ENCODE measurements at regions not wholly inside any gene's neighbourhood (a gene's known extent, or its start where the extent isn't known, plus 50 kb on each side); places are given as distances from the start of the nearest gene placed in this dataset.

DNA sequence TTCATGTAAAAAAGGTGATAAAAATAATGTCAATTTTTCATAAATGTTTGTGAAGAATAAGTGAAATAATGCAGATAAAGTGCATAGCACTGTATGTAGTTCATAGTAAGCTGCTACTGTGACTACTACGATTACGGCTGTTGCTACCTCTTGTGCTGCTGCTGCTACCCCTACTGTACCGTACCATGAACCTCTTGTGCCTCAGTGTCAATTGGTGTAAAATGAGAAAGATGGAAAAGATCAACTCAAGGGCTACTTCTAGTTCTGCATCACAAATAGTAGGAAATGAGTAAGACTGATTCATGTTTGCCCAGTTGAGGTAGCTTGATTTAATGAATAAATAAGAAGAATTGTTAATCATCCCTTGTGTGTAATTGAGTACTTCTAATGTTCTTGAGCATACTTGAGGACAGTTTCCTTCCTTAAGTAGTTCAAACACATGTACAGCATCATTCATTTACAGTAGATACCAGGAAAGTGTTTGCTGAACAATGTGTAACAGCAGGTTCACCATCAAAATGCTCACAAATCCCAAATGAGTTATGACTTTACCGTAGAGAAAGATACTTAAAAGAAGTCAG lies 200.0 kb upstream of the ATP10B start:
- no peak overlapping the region for H3K4me3 ChIP-seq (ENCODE audit: low read depth, low read length)
- TF ChIP-seq, protein P1, sequence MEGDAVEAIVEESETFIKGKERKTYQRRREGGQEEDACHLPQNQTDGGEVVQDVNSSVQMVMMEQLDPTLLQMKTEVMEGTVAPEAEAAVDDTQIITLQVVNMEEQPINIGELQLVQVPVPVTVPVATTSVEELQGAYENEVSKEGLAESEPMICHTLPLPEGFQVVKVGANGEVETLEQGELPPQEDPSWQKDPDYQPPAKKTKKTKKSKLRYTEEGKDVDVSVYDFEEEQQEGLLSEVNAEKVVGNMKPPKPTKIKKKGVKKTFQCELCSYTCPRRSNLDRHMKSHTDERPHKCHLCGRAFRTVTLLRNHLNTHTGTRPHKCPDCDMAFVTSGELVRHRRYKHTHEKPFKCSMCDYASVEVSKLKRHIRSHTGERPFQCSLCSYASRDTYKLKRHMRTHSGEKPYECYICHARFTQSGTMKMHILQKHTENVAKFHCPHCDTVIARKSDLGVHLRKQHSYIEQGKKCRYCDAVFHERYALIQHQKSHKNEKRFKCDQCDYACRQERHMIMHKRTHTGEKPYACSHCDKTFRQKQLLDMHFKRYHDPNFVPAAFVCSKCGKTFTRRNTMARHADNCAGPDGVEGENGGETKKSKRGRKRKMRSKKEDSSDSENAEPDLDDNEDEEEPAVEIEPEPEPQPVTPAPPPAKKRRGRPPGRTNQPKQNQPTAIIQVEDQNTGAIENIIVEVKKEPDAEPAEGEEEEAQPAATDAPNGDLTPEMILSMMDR (IDR thresholded peaks at IDR 0.05; ENCODE audit: low read depth, low read length, missing control alignments), result no peak
- DNase-seq (ENCODE audit: low read depth), result no peak

DNA sequence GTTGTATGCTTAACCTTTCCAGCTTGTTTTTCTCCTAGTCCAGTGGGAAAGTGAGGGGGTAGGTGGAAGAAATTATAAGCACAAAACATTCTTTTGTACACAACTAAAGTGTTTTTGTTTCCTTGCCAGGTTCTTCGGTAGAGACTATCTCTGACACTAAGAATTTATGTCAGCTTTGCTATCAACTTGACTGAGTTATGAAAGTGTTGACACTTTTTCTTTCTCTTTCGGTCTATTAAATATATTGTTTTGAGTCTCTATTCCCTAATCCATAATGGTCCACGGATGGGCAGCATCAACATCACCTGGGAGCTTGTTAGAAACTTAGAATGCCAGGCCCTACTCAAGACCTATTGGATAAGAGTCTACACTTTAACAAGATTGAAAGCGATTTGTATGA lies 195.0 kb upstream of the ATP10B start:
- TF ChIP-seq, protein P1 (IDR thresholded peaks at IDR 0.05; ENCODE audit: low read depth, low read length, missing control alignments), result no peak
- no peak for DNase-seq (ENCODE audit: low read depth)
- H3K4me3 ChIP-seq (ENCODE audit: low read depth, low read length), result no peak overlapping the region

DNA sequence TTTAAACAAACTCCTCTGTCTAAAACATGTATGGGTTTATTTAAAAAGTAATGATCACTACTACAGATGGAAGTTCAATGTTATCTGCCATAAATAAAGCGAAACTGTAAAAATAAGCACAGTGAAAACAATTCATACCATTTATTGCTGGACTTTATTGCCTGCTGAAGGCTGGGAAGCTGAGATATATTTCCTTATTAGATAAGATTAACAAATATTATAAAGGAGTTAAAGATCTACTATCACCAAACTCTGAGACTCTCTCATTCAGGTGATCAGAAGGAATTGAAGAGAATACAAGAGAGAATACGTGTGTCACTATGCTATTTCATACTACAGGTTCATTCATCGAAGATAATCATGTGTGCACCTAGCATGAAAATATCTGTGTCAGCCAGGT lies 190.9 kb upstream of the ATP10B start:
- DNase-seq (ENCODE audit: low read depth), result no peak
- H3K4me3 ChIP-seq (ENCODE audit: low read depth, low read length), result no peak overlapping the region
- TF ChIP-seq, protein P1 (IDR thresholded peaks at IDR 0.05; ENCODE audit: low read depth, low read length, missing control alignments), result no peak

DNA sequence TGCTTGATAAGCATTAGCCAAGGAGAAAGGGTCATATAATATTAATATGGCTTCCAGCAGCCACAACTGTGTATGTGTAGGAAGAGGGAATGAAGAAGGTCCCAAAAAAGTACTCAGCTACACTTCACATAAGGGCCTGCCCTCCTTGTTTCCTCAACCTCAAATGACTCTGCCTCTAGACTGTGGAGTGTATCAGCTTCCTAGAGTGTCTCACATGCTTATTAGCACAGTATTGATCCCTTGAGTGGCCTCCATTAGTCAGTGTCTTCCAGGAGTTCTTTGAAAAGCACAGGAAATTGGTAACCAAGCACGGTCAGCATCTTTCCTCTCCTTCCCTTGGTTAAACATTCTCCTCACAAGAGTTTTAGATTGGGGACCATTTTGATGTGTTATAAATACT lies 190.4 kb upstream of the ATP10B start:
- no peak for DNase-seq (ENCODE audit: low read depth)
- TF ChIP-seq, protein P1 (IDR thresholded peaks at IDR 0.05; ENCODE audit: low read depth, low read length, missing control alignments), result no peak
- H3K4me3 ChIP-seq (ENCODE audit: low read depth, low read length), result no peak overlapping the region

DNA sequence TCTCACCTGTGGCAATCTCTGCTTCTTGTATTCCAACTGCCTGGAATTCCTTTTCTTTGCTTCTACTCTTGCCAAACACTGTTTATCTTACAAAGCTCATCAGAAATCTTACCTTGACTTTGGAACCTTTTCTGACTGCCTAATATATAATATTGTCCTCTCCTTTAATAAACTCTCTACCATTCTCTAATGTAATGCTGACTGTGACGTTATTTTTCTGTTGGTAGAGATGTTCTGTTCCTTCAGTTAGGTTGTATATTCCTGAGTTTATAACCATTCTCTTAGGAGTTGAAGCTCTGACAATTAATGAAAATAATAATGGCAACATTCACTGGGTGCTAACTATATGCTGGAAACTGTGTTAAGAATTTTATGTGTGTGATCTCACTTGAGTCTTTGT lies 188.8 kb upstream of the ATP10B start:
- no peak for DNase-seq (ENCODE audit: low read depth)
- TF ChIP-seq, protein P1 (IDR thresholded peaks at IDR 0.05; ENCODE audit: low read depth, low read length, missing control alignments), result no peak

DNA sequence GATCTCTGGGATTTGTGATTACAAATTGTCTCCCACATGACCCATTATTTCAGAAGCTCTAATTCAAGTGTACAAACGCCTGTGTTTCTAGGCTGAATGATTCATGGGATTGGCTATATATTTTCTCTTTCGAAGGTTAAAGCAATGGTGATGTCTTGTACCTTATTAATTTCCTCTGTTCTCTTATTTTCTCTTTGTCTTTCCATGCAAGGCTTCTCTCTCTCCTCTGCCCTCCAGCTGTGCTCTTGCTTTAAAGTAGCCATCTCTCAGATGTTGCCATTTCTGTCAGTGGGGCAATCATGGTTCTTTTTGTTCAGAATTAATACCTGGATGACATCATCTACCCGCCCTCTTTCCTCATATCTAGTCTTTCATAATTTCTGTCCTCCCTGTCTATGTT lies 184.3 kb upstream of the ATP10B start:
- H3K4me3 ChIP-seq (ENCODE audit: low read depth, low read length), result no peak overlapping the region
- TF ChIP-seq, protein P1 (IDR thresholded peaks at IDR 0.05; ENCODE audit: low read depth, low read length, missing control alignments), result no peak
- DNase-seq (ENCODE audit: low read depth), result no peak

More for the DNA sequence above, 188.8 kb upstream of the ATP10B start:
- H3K4me3 ChIP-seq (ENCODE audit: low read depth, low read length), result no peak overlapping the region

DNA sequence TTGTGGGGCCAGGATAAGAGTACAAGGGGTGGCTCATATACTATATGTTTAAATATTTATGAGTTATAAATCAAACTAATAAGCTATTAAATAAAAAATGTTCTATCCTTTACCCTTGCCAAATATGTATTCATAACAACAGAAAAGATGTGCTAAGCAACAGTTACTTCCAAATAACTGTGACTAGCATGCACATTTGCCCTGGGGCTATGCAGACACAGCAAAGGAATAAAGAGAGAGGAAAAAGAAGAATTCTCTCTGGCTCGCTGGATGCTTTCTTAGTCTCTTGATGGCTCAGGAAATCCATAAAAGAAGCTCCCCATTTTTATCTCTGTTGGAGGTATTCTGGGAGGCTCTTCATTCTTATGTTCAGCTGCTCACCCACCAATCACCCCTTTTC lies 182.4 kb upstream of the ATP10B start:
- no peak overlapping the region for H3K4me3 ChIP-seq (ENCODE audit: low read depth, low read length)
- TF ChIP-seq, protein P1 (IDR thresholded peaks at IDR 0.05; ENCODE audit: low read depth, low read length, missing control alignments), result no peak
- DNase-seq (ENCODE audit: low read depth), result no peak

Data from GM12864 (cell line).